Fibroblast of mammary gland (primary cell): ENCODE measurements at regions not wholly inside any gene's neighbourhood (a gene's known extent, or its start where the extent isn't known, plus 50 kb on each side); places are given as distances from the start of the nearest gene placed in this dataset.

ENCODE experiments used
- DNase-seq: peaks from one replicate; pipeline ENCODE4 v3.0.0-alpha.2; 2010; ENCODE audit warnings: low read depth
- H3K4me3 ChIP-seq: 2 replicates; pipeline ENCODE4 v1.5.1; 2011; ENCODE audit warnings: low read depth, mild to moderate bottlenecking, low read length, moderate library complexity; ENCODE audit not compliant: control insufficient read depth
- TF ChIP-seq, protein P1 (sequence below): conservative IDR thresholded peaks from 2 replicates; pipeline ENCODE4 v1.5.1; 2011; ENCODE audit warnings: low read depth, low read length, inconsistent platforms; ENCODE audit not compliant: control insufficient read depth, insufficient read depth

DNA sequence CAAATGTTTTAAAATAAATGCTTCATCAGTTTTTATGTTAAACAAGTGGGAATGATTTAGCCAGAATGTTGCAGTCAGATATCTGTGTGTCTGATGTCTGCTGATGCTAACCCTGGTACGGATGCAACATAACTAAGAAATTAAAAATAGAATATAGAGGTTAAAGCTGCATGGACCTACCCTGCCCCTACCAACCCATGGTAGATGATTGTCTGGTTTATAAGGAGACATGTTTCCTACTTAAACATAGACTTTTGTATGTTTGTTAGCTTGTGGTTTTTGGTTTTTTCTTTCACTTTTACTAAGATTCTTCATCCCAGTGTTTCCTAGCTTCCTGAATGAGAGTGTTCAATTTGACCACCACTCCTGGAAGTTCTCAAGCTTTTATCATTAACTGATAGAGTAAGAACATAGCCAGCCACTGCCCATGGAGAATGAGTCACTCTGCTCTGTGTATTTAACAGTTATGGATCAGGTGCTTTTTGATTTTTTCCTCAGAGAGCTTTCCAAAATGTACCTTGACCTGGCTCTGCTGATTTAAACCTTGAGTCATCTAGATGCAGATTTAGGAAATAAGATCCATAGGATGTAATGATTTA, 70.7 kb upstream of the VEPH1 start:
- no peak overlapping the region for H3K4me3 ChIP-seq
- TF ChIP-seq, protein P1, sequence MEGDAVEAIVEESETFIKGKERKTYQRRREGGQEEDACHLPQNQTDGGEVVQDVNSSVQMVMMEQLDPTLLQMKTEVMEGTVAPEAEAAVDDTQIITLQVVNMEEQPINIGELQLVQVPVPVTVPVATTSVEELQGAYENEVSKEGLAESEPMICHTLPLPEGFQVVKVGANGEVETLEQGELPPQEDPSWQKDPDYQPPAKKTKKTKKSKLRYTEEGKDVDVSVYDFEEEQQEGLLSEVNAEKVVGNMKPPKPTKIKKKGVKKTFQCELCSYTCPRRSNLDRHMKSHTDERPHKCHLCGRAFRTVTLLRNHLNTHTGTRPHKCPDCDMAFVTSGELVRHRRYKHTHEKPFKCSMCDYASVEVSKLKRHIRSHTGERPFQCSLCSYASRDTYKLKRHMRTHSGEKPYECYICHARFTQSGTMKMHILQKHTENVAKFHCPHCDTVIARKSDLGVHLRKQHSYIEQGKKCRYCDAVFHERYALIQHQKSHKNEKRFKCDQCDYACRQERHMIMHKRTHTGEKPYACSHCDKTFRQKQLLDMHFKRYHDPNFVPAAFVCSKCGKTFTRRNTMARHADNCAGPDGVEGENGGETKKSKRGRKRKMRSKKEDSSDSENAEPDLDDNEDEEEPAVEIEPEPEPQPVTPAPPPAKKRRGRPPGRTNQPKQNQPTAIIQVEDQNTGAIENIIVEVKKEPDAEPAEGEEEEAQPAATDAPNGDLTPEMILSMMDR = no peak
- DNase-seq = no peak

DNA sequence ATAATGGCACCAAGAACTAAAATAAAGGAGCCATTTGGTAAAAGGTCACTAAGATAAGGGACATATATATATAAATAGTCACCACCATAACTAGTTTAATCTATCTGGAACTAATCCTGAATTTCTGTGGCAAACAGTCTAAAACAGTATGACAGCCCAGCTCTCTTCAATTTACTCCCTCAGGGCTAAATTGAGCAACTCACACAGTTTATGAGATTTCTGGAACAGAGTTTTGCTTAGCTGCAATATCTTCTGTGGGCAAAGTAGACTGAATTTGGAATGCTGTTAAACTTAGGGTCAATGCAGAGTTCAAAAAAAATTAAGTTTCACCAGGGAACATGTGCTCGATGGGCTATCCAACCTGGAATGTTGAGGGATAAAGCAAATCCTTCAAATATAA, 70.1 kb upstream of the VEPH1 start:
- no peak for DNase-seq
- no peak overlapping the region for H3K4me3 ChIP-seq
- TF ChIP-seq, protein P1 = no peak

DNA sequence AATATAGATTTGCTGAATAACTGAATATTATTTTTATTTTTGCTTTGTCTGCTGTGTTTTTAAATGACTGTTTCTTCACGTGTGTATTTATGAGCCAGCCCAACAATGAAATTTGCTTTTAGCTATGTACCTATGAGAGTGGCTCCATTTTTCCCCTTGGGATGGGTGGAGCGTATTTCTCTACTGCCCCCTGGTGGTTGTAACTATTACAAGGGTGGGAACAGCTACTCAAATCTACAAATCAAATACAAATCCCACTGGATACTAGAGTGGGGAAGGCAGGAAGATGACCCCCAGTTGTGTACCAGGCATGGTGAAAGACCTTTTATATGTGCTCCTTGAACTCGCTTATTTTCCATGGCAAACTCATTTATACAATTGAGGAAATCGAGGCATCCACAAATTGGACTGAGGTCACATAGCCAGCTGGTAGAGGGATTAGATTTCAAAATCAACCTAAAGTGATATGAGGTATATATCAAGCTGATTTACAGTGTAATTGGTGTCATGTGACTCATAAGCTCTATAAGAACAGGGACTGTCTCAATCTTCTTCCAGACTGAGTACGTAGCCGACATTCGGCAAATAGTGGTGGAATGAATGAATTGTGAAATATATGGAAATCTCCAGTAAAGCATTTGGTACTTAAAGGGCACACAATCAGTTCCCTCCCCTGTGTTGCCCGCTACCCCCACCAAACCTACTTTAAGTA, 69.5 kb upstream of the VEPH1 start:
- H3K4me3 ChIP-seq = no peak overlapping the region
- TF ChIP-seq, protein P1 = peak; percentile 90
- peak; percentile 71 for DNase-seq

DNA sequence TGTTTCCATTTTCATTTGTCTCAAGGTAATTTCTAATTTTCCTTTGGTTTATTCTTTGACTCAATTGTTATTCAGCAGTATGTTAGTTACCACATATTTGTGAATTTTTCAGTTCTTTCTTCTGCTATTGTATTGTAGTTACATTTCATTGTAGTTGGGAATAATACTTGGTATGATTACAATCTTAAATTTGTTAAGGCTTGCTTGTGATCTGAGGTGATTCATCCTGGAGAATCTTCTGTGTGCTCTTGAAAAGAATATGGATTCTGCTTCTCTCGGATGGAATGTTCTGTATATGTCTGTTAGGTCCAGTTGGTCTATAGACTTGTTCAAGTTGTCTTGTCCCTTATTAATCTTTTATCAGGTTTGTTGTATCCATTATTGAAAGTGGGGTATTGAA, 63.4 kb upstream of the VEPH1 start:
- no peak overlapping the region for H3K4me3 ChIP-seq
- TF ChIP-seq, protein P1 = no peak
- no peak for DNase-seq

DNA sequence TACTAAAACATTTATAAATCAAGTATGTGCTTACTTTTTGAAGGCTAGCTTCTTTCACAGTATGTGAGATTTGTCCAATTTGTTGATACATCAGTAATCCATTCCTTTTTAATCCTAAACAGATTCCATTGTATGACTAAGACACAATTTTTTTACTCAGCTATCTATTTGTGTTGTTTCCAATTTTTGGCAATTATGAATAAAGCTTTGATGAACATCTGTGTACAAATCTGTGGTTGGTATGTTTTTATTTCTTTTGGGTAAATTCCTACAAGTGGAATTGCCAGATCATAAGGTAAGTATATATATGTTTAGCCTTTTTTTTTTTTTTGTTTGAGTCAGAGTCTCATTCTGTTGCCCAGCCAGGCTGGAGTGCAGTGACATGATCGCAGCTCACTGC, 56.2 kb upstream of the VEPH1 start:
- TF ChIP-seq, protein P1 = no peak
- H3K4me3 ChIP-seq = no peak overlapping the region
- peak; percentile 45 for DNase-seq
